GM19438 (cell line): ENCODE measurements at regions not wholly inside any gene's neighbourhood (a gene's known extent, or its start where the extent isn't known, plus 50 kb on each side); places are given as distances from the start of the nearest gene placed in this dataset.
"Not testable (repeated sequence)": the region's sequence is repeated elsewhere in the genome, so short reads cannot be mapped to it uniquely, and the experiment has no call there.

Experiments used
- ATAC-seq: cut with Tn5 transposase; IDR thresholded peaks from one replicate; pipeline ENCODE4 v1.9.1; 2021; ENCODE audit warnings: low read depth; ENCODE audit not compliant: unreplicated experiment

DNA sequence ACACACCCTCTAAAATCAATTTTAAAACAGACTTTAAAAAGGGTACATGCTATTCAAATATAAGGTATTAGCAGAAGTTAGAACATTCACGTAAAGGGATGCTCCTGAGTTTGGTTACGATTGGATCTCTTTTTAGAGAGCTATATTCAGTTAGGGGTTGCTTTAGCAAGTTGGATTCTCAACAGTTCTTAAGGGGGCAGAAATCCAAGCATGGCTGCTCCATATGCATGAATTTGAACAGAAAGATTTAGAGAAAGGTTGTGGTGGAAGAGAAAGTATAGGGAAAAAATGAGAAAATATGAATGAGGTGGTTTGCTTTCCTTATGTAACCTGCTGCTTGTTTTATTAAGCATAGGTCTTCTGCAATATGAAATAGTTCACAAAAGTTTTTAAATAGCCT lies 855.1 kb downstream of the SORCS1 start:
- ATAC-seq: no peak

DNA sequence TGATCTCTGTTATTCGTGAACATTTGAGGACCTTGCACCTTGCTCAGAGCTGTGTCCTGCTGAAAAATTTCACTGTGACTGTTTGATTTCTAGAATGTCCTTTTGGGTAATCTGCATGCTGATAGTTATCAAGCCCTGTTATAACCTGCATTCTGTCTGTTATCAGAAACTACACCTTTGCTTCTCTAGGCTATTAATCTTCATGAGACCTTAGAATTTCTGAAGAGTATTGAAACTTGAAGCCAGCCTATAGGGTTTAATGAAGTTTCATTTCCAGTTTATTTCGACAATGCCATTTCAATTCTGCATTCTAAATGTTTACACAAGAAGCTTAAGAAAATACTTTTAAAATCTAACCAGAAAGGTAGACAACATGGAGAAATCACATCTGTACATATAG lies 856.2 kb downstream of the SORCS1 start:
- no peak for ATAC-seq

DNA sequence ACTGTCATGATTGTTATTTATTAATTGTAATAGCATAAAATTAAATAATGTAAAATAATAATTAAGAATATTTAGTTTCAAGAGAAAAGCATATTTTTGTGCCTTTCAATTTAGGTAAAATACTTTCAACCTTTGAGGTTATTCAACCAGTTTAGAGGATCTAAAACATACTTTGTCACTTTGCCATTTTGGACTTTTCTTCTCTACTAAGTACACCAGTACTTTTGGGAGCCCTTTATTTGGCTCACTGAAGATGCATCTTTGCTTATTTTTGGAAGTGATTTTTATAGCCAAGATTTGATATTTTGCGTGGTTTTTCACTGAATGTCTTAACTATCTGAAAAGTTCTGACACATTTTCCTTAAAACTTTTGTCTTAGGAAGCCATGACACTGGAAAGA lies 860.5 kb downstream of the SORCS1 start:
- ATAC-seq: no peak

DNA sequence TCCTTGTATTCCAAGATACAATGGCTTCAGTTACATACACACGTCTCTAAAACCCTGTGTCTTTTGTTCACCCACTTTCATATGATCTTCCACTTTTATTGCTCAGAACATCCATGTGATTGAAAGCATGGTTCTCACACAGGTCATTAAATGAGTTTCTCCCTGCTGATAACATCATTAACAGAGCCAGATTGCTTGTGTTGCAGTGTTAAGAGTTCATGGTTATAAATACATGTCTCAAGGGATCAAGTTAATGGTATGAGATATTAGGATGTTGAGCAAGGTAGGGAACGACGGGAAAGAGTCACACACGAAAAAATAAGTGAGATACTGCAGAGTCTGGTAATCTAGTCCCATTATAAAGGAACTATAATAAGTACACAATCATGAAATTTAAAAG lies 861.5 kb downstream of the SORCS1 start:
- no peak for ATAC-seq

DNA sequence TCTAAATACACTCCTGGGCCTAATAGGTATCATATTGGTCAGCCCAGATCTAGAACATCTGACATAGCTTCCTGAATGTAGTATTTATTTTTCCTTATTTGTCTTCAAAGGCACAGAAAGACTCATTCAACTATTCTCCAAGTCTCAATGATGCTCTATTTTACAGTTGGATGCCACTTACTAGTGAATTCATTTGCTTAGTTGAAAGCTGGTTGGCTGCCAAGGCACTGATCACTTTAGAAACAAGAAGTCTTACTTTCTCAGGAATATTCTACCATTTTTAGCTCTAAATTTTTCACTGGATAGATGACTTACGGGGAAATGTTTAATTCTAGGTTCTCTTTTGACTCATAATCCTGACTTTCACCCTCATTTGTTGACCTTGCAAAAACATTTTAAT lies 863.4 kb downstream of the SORCS1 start:
- ATAC-seq: no peak

DNA sequence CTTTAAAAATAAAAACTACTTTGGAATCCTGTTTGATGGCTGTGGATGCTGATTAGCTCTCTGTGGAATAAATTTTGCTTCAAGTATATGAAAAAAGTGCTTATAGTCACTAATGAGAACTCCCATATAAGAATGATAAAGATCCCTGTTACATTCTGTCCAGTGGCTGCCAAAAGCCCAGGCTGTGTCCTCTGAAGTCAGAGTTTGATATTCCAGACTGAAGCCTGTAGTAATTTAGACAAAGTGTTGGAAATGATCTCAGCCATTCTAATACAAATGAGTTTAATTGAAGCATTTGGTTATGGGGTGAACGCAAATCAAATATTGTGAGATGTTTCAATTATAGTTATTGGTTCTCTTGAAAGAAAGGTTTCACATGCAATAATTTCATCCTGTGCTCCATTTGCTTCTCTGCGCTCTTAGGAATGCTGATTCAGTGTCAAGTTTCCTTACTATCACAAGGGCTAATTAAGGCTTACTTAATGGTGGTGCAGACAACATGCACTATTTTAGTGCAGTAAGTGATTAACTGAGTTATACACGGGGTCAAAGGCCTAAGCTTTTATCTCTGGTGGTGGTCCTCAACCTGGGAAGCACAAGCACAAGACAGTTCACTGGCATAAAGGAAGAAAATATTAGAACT lies 867.6 kb downstream of the SORCS1 start:
- no peak for ATAC-seq

DNA sequence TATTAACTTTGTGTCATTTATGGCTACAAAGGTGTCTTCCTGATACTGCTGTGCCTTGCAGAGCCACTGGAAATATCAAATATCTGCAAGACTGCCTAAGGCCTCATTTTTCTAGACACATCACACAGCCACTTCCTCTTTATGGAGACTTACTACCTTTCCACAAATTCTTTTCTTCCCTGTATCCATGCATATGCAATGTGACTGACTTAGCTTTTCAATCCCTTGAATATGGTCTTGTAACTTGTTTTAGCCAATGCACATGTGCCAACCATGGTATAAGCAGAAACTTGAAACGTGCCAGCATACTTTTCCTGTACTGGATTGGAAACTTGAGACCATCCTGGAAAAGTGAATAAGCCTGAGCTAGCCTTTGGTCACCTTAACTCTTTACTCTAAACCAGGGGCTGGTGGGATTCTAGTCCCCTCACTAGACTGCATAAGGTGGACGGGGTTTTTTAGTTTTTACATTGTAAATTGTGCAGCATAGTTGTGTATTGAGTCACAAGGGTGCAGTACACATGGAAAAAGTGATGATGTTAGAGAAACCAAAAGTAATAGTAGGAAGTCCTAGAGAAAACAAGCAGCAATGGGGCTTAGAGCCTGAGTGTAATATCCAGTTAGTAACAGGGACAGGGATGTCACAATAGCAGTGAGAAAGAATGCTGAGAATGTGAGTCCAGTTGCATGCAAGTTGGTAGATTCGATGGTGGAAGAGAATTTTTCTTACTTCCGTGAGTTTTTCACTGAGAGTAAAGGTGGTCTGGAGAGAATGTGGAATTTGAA lies 879.5 kb downstream of the SORCS1 start:
- ATAC-seq: no peak

DNA sequence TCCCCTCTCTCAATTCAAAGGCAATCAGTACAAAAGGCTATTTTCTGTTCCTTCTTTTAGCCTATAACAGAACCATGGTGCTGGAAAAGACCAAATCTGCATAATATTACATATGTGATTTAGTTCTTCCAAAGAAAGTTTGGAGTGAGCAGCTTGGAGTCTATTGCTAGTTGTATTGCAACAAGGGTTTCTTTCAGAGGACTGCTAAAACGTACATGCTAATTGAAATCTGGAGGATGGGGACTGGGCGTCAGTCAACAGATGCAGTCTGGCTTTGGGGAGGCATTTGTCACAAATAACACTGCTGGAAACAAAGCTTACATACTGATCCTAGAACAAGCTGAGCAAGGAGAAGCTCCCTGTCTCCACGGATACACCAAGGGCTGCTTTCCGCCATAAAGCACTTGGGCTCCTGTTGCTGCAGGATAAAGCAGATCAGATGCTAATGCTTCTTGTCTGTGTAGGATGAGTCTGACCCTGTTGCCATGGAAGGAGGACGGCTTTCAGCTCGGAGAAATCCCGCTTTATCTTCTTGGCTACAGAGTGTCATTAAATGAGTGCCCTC lies 883.5 kb downstream of the SORCS1 start:
- ATAC-seq: no peak

DNA sequence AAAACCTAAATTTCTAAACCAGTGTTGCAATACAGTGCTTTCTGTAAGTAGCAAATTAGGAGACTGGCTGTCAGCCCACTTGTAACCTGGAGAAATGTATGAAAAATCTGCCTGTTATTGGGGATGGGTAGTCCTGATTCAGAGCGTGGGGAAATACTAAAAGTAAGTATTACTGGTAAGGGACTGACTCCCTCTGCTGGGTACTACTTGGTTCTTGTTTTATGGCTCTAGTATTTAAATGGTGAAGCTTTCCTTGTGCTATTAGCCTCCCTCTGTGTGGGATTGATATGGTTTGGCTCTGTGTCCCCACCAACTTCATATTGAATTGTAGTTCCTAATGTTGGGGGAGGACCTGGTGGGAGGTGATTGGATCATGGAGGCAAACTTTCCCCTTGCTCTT lies 886.1 kb downstream of the SORCS1 start:
- no peak for ATAC-seq

DNA sequence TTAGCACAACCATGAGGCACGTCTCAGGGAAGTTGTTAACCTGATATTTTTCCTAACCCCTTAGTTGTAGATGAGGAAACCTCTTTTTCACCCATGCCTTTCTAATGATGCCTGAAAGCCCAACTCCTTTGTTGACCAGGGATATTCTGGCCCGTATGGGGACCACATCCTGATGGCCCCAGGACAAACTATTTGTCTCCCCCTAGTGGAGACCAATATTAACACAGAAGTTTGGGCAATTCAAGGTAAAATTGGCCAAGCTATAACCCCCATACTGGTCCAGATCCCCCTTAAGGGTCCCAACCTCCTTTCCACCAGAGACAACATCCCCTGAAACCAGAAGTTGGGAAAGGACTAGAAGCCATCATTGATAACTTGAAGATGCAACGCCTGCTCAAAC lies 893.3 kb downstream of the SORCS1 start:
- no peak for ATAC-seq

DNA sequence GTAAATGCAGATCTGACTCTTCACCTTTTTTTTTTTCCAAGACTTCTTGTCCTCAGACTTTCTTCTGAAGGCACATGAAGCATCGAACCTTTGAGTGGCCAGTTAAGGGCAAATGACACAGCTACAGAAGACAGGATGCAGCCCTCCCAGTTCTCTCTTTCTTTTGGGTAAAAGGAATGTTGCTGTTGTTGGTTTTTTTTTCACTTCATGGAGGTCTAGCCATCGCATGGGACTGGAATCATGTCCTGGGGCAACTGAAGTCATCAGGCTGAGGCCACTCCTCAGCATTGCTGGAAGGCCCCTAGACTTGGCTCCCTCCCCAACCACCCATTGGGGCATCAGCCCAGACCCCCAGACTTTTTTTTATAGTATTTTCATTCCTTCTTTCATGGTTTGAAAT lies 896.5 kb downstream of the SORCS1 start:
- ATAC-seq: no peak

DNA sequence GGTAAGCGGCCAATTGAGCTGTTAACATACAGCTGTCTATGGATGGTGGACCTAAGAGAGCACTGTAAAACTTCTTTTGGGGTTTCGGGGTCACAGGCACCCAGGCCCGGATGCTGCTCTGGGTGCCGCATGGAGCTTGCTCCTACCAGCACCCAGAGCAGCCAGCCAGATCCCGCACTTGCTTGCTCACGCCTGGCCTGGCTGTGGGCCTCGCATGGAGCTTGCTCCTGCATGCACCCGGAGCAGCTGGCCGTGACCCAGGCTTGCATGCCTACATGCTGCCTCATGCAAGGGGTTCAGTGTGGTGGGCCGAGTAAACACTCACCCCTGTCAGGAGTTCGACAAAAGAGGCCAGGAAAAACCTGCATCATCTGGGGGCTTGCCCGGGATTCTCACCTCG lies 896.9 kb downstream of the SORCS1 start:
- ATAC-seq: no peak

DNA sequence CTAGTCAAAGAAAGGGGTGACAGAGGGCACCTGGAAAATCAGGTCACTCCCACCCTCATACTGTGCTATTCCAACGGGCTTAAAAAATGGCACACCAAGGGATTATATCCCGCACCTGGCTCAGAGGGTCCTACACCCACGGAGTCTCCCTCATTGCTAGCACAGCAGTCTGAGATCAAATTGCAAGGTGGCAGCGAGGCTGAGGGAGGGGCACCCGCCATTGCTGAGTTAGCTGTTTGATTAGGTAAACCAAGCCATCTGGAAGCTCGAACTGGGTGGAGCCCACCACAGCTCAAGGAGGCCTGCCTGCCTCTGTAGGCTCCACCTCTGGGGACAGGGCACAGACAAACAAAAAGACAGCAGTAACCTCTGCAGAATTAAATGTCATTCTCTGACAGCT lies 907.1 kb downstream of the SORCS1 start:
- not testable (repeated sequence) for ATAC-seq

DNA sequence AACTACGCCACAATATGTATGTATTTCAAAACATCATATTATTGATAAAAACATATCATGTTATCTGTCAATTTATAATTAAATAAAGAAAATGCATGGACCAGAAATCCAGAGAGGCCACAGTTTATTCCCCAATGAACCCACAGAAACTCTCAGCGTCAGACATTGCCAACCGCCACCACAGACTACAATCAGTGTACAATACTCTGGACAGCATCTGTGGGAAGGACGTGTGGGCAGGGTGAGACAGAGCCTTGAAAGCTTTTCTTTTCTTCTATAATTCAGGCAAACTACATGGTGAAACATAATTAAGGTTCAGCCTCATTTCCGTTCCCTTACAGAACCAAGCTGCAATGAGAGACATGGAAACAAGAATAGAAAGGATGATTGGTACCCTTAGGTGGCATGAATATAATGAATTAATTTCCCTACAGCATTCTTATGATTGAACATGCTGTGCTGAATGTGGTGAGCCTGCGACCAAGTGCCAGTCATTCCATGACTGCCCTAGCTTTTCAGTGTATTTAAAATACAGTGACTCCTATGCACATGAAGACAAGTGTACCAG lies 909.3 kb downstream of the SORCS1 start:
- ATAC-seq: no peak

DNA sequence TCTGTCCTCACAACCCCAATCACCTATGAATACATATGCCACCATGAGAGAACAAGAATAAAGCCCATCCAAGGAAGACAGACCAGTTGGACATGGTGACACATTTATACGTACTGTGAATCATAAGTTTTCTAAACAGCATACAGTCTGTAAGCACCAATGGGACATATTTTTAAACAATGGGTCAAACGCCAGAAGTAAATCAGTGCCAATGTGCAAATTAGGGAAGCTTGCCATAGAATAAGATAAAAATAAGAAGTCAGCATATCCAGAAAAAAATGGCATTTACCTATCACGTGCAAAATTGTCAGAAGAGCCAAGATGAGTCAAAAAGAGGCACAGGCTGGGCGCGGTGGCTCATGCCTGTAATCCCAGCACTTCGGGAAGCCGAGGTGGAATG lies 910.4 kb downstream of the SORCS1 start:
- ATAC-seq: no peak

DNA sequence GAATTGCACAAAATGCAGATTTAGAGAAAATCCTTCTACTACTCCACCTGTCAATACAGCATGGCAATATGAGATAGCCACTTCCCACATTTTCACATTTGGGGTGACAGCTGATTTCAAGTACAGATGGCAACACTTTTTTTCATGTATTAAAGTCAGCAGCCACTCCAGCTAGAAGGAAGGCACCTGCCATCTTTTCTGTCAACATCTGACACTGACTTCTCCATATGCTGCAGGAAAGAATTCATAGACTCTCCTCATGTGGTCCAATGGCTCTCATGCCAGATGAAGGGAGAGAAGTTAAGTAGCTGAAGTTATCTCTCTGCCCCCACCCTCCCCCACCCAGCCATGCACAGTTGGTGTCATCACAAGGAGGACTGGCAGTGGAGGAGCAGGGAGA lies 912.0 kb downstream of the SORCS1 start:
- no peak for ATAC-seq

DNA sequence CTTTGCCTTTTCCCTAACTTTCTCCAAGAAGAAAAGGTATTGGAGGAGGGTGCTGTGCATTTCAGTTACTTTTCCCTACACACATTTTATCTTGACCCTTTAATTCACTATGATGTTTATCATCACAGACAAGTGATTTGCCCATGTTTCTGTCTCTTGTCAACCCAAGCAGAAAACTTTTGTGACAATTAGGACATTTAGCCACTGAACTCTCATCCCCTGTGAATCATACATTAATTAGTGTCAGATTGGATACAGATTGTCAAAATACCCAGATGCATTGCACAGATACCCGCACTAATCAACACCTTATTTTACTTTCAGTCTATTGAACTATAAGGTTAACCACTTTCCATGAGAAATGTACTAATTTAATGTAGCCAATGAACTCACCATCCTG lies 912.9 kb downstream of the SORCS1 start:
- no peak for ATAC-seq

DNA sequence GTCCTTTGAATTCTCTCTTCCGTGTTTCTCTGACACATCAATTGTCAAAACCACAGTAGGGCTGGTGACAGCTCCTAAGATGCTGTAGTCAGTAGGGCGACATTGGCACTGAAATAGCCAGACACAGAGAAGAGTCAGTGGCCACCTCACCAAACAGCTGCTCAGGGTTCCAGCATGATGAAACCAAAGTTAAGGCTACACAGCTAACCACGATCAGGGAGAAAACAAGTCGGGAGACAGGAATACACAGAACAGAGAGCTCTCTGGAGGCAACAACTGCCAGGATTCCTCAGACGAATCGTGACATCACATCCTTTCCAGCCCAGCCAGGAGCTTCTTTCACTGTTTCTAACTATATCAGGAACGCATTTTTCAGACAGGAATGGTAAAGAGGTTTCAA lies 922.2 kb downstream of the SORCS1 start:
- ATAC-seq: no peak

DNA sequence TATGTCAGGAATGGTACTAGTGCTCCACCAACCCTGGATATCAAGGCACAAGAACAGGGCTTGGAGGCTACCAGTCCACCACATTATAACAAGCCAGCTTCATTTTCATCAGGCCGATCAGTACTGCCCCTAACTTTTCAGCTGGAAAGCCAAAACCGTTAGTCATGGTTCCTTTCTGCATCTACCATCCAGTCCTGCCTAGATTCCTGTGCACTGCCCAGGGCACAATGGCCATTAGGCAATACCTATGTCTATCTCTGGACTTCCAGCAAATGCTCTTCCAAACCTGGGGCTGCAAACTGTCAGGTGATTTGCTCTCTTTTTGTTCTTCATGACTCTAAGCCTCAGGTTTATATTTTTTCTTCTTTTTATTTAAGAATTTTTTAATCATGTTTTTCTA lies 937.7 kb downstream of the SORCS1 start:
- no peak for ATAC-seq

DNA sequence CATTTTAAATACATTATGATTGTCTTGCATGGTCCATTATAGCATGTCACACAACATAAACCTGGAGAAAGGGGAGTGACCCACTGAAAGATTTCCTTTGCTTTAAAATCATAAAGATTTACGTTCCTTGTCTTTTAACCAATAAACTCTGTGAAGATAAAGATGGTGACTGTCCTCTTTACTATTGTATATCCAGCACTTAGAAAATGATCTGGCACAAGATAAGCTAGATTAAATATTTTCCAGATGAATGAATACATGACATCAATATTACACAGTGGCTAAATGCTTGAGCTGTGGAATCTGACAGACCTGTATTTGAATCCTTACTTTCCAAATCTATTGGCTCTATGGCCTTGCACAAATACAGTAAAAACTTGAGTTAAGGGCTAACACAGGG lies 938.4 kb downstream of the SORCS1 start:
- no peak for ATAC-seq

DNA sequence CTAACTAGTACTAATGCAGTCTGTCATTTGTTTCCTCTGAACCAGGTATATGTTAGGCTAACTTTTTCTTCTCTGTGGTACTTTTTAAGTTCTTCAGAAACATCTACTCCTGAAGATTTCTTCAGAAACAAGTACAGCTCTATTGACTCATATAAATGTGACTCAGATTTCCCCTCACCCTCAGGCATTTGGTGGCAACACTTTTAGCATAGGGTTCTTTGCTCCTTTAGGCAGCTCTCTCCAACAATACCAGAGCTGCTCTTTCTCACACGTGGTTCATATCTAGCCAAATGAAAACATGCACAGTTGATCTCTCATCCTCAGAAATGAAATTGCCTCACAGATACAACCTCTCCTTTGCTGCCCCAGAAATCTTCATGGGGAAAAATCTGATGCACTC lies 939.8 kb downstream of the SORCS1 start:
- ATAC-seq: no peak

DNA sequence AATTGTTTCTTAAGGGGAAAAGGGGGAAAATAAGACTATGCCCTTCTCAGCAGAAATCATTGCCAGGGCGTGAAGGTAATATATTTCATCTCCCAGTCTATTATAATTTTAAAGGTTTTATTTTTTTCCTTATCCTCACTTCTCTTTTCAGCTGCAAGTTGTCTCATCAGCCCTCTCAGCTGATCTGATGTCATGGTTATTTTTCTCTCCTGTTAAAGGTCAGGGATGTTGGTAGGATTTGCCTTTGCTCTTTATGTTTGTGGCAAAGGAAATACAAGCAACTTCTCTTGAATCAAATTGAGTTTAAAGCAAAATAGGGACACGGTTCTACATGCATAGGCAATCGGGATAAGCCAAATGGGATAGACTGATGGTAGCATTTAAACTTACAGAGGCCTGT lies 946.9 kb downstream of the SORCS1 start:
- no peak for ATAC-seq
